Peyer's patch (tissue), 4 donors: ENCODE measurements at regions not wholly inside any gene's neighbourhood (a gene's known extent, or its start where the extent isn't known, plus 50 kb on each side); places are given as distances from the start of the nearest gene placed in this dataset.

ENCODE experiments used
- POLR2A ChIP-seq, 2 donors: fragments of 450-650 bp; IDR thresholded peaks; one replicate each; pipeline ENCODE4 v1.5.1; 2017; ENCODE audit warnings: antibody characterized with exemption in 2 of 2, mild to moderate bottlenecking in 2 of 2, moderate library complexity in 2 of 2
- TF ChIP-seq, protein P1 (sequence below), 6 experiments: fragments of 450-650 bp in 4 of 6; fragments of 200-600 bp in 2 of 6; sonication (generic) in 1 of 6; IDR thresholded peaks; one replicate each; pipeline ENCODE4 v1.5.1; 2017 to 2019; ENCODE audit warnings: antibody characterized with exemption in 6 of 6, mild to moderate bottlenecking in 3 of 6, moderate library complexity in 1 of 6

DNA sequence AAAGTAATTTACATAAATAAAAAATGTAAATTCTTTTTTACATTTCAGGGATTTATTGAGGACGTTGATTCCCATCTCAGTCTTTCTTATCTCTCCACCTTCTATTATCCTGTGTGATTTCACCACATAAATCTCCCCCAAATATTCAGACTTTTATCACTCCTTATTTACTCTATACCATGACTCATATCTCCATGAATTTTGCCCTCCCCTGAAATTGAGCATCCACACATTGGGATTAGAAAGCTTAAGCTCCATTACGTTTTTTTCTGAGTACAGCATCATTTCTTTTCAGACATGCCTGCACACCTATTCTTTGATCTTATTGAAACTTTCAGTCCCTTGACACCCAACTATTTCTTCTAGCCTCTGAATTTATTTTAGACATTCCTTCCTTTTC, 111.2 kb downstream of the IFI44 start:
- TF ChIP-seq, protein P1, sequence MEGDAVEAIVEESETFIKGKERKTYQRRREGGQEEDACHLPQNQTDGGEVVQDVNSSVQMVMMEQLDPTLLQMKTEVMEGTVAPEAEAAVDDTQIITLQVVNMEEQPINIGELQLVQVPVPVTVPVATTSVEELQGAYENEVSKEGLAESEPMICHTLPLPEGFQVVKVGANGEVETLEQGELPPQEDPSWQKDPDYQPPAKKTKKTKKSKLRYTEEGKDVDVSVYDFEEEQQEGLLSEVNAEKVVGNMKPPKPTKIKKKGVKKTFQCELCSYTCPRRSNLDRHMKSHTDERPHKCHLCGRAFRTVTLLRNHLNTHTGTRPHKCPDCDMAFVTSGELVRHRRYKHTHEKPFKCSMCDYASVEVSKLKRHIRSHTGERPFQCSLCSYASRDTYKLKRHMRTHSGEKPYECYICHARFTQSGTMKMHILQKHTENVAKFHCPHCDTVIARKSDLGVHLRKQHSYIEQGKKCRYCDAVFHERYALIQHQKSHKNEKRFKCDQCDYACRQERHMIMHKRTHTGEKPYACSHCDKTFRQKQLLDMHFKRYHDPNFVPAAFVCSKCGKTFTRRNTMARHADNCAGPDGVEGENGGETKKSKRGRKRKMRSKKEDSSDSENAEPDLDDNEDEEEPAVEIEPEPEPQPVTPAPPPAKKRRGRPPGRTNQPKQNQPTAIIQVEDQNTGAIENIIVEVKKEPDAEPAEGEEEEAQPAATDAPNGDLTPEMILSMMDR (IDR thresholded peaks at IDR 0.05) = no peak
- TF ChIP-seq POLR2A (IDR thresholded peaks at IDR 0.05) = no peak
